ENCODE measurements at regions not wholly inside any gene's neighbourhood (a gene's known extent, or its start where the extent isn't known, plus 50 kb on each side); places are given as distances from the start of the nearest gene placed in this dataset.

GRCh38 chr2:80706951-80707350 is 402.4 kb upstream of the LRRTM1 start:
- TF ChIP-seq CREB1 (IDR thresholded peaks at IDR 0.05; ENCODE audit: low read depth) (no peak), TEAD4 (IDR thresholded peaks at IDR 0.05) (no peak), REST (IDR thresholded peaks at IDR 0.05; ENCODE audit: low read depth) (no peak), TCF12 (IDR thresholded peaks at IDR 0.05; ENCODE audit: low read depth) (no peak), EP300 (IDR thresholded peaks at IDR 0.05; ENCODE audit: borderline replicate concordance) (no peak)
